AG09319 (cell line): ENCODE measurements at regions not wholly inside any gene's neighbourhood (a gene's known extent, or its start where the extent isn't known, plus 50 kb on each side); places are given as distances from the start of the nearest gene placed in this dataset.

ENCODE experiments used
- DNase-seq: peaks from one replicate; pipeline ENCODE4 v3.0.0-alpha.2; 2010; ENCODE audit warnings: low read depth; ENCODE audit errors: extremely low read depth
- CTCF ChIP-seq: IDR thresholded peaks from 2 replicates; pipeline ENCODE4 v1.5.1; 2011; ENCODE audit warnings: low read depth, mild to moderate bottlenecking, inconsistent platforms, low read length, moderate library complexity

GRCh38 chr1:88350648-88351047, 333.4 kb upstream of the PKN2 start:
- no peak for TF ChIP-seq CTCF
- DNase-seq, result no peak

GRCh38 chr1:88351960-88352359, 332.1 kb upstream of the PKN2 start:
- no peak for TF ChIP-seq CTCF
- DNase-seq, result no peak

GRCh38 chr1:88354256-88354655, 329.8 kb upstream of the PKN2 start:
- DNase-seq, result no peak
- TF ChIP-seq CTCF, result no peak

- DNase-seq, result no peak
- no peak for TF ChIP-seq CTCF
These were observed 326.3 kb upstream of the PKN2 start for GRCh38 chr1:88357729-88358128.

- DNase-seq, result no peak
- TF ChIP-seq CTCF, result no peak
These were observed 312.5 kb upstream of the PKN2 start for GRCh38 chr1:88371436-88372023.

- TF ChIP-seq CTCF, result no peak
- DNase-seq, result no peak
These were observed 308.1 kb upstream of the PKN2 start for GRCh38 chr1:88375977-88376376.

GRCh38 chr1:88376421-88376820, 307.7 kb upstream of the PKN2 start:
- no peak for DNase-seq
- TF ChIP-seq CTCF, result no peak
